ENCODE measurements at regions not wholly inside any gene's neighbourhood (a gene's known extent, or its start where the extent isn't known, plus 50 kb on each side); places are given as distances from the start of the nearest gene placed in this dataset.

- no peak overlapping the region for H2AK9ac ChIP-seq (replicated peaks; ENCODE audit: low read depth, low read length, poor library complexity)
- intact Hi-C loops (cut with micrococcal nuclease), result loop anchor here (2.0 kb wide), 1 partner anchor 57 kb away; no protein-coding TSS in a partner anchor
Measured at GRCh38 chr5:153902016-153902415, 136.7 kb downstream of the FAM114A2 start.

More at GRCh38 chr5:153902016-153902415, 136.7 kb downstream of the FAM114A2 start:
- Histone ChIP-seq H3K9me3 (ENCODE audit: control insufficient read depth, insufficient read depth, low read length) (no peaks in the 10 kb centered on the region), H2BK15ac (ENCODE audit: low read depth, low read length) (peak overlapping the region; percentile 72; the same call in 2 of the 3 replicates), H2BK120ac (ENCODE audit: low read depth, low read length) (peak overlapping the region; percentile 92), H3K4ac (ENCODE audit: low read depth, low read length) (peak overlapping the region; percentile 79; the same call in 1 of the 2 replicates), H3K14ac (replicated peaks; ENCODE audit: low read depth, low read length) (no peak overlapping the region), H2AFZ (replicated peaks; ENCODE audit: low read length, poor library complexity) (no peak overlapping the region), H4K91ac (ENCODE audit: insufficient read depth, low read depth, low read length) (peak overlapping the region; percentile 83), H3K9ac (ENCODE audit: low read depth, low read length) (no peak overlapping the region), H3K23ac (ENCODE audit: low read depth, low read length) (peak overlapping the region; percentile 53; the same call in 1 of the 2 replicates), H3K27ac (ENCODE audit: insufficient read depth, low read length) (no peak overlapping the region), H4K5ac (ENCODE audit: low read depth, low read length) (peak overlapping the region; percentile 100; the same call in 1 of the 2 replicates), H3K56ac (ENCODE audit: extremely low read depth, insufficient read depth, low read length) (no peak overlapping the region; the same call in 1 of the 2 replicates), H2BK20ac (ENCODE audit: low read depth, low read length) (peak overlapping the region; percentile 90), H2AK5ac (ENCODE audit: low read depth, low read length) (no peak overlapping the region), H3K27me3 (ENCODE audit: control insufficient read depth, insufficient read depth, low read length) (no peaks in the 10 kb centered on the region), H3K18ac (ENCODE audit: low read depth, low read length) (peak overlapping the region; percentile 100), H2BK5ac (ENCODE audit: low read depth, low read length, poor library complexity, severe bottlenecking) (peak overlapping the region; percentile 87), H4K8ac (ENCODE audit: low read depth in 2 of 2, low read length in 2 of 2) (peak overlapping the region; percentile 80 to 94; a peak in 3 of 4 replicates), H3K4me2 (ENCODE audit: low read depth, low read length) (no peak overlapping the region), H3K4me3 (ENCODE audit: insufficient read depth, low read depth, low read length) (no peak overlapping the region), H3K9me1 (ENCODE audit: insufficient read depth, low read length) (peaks cover 6% of the 10 kb centered on the region; the same call in 1 of the 2 replicates), H3K4me1 (ENCODE audit: control insufficient read depth, insufficient read depth, low read length) (peaks cover 8% of the 10 kb centered on the region), H3K36me3 (ENCODE audit: control insufficient read depth, insufficient read depth, low read length) (no peaks in the 10 kb centered on the region), H4K20me1 (ENCODE audit: insufficient read depth, low read length) (no peaks in the 10 kb centered on the region), H3K79me1 (ENCODE audit: low read depth in 1 of 2, low read length in 2 of 2) (no peaks in the 10 kb centered on the region)
- ATAC-seq (ENCODE audit: low read depth), result no peak
- WGBS, 2 experiments (ENCODE audit: extremely low coverage in 2 of 2, insufficient read length in 1 of 2), result no CpG with 5 or more reads among the region's 1 CpG
- in situ Hi-C loops (cut with MboI; ENCODE audit: low sequenced_read_pairs), result no loop called here
- dilution Hi-C loops (cut with HindIII; ENCODE audit: low sequenced_read_pairs, unreplicated experiment), result no loop called here
- no peak for DNase-seq
- ChIA-PET CTCF (interaction anchor here (1.2 kb wide), 1 partner anchor 406 kb away, joined by 3 read pairs; no protein-coding TSS in a partner anchor), POLR2A (ENCODE audit: unreplicated experiment) (interaction anchor here (0.6 kb wide), 1 partner anchor 444 kb away, joined by 3 read pairs; no protein-coding TSS in a partner anchor)
- TF ChIP-seq ELK1 (IDR thresholded peaks at IDR 0.05; ENCODE audit: borderline replicate concordance, low read depth, low read length) (no peak), CHD1 (IDR thresholded peaks at IDR 0.05; ENCODE audit: low read depth, low read length) (no peak), MXI1 (IDR thresholded peaks at IDR 0.05; ENCODE audit: borderline replicate concordance, low read depth, low read length) (no peak), POLR2A (IDR thresholded peaks at IDR 0.05; ENCODE audit: low read depth, low read length) (no peak), CEBPB (IDR thresholded peaks at IDR 0.05; ENCODE audit: low read depth, low read length) (no peak), SMC3 (IDR thresholded peaks at IDR 0.05; ENCODE audit: low read depth, low read length) (no peak), USF2 (IDR thresholded peaks at IDR 0.05; ENCODE audit: low read depth, low read length) (no peak), FOS (IDR thresholded peaks at IDR 0.05; ENCODE audit: low read depth, low read length) (no peak), RAD21 (IDR thresholded peaks at IDR 0.05; ENCODE audit: low read length) (no peak), NFE2L2 (IDR thresholded peaks at IDR 0.05; ENCODE audit: low read depth, low read length) (no peak), RFX5 (IDR thresholded peaks at IDR 0.05; ENCODE audit: low read depth, low read length) (no peak), BHLHE40 (IDR thresholded peaks at IDR 0.05; ENCODE audit: low read depth, low read length) (no peak), MAFK (IDR thresholded peaks at IDR 0.05; ENCODE audit: low read depth, low read length) (no peak), RCOR1 (IDR thresholded peaks at IDR 0.05; ENCODE audit: insufficient replicate concordance, low read length) (no peak), MAZ (IDR thresholded peaks at IDR 0.05; ENCODE audit: borderline replicate concordance, low read depth, low read length) (no peak)
- TF ChIP-seq, protein P1, sequence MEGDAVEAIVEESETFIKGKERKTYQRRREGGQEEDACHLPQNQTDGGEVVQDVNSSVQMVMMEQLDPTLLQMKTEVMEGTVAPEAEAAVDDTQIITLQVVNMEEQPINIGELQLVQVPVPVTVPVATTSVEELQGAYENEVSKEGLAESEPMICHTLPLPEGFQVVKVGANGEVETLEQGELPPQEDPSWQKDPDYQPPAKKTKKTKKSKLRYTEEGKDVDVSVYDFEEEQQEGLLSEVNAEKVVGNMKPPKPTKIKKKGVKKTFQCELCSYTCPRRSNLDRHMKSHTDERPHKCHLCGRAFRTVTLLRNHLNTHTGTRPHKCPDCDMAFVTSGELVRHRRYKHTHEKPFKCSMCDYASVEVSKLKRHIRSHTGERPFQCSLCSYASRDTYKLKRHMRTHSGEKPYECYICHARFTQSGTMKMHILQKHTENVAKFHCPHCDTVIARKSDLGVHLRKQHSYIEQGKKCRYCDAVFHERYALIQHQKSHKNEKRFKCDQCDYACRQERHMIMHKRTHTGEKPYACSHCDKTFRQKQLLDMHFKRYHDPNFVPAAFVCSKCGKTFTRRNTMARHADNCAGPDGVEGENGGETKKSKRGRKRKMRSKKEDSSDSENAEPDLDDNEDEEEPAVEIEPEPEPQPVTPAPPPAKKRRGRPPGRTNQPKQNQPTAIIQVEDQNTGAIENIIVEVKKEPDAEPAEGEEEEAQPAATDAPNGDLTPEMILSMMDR (conservative IDR thresholded peaks at IDR 0.05; ENCODE audit: low read depth, low read length), result no peak
- no TSS peak for BruUV-seq (replicated peaks)

Measured in IMR-90 (cell line).